Mesothelial cell of epicardium (in vitro differentiated cells): ENCODE measurements at regions not wholly inside any gene's neighbourhood (a gene's known extent, or its start where the extent isn't known, plus 50 kb on each side); places are given as distances from the start of the nearest gene placed in this dataset.

Source experiments
- DNase-seq, 2 experiments: peaks; one replicate each; pipeline ENCODE4 v3.0.0; 2021; ENCODE audit warnings: low spot score in 2 of 2; ENCODE audit not compliant: unreplicated experiment in 2 of 2
- H3K27ac Mint-ChIP-seq: 2 replicates; pipeline ENCODE4 v1.8.0; 2021; ENCODE audit warnings: mixed read lengths
- H3K27me3 Mint-ChIP-seq: 2 replicates; pipeline ENCODE4 v1.8.0; 2021; ENCODE audit warnings: low read depth, mixed read lengths
- H3K36me3 Mint-ChIP-seq: 2 replicates; pipeline ENCODE4 v1.8.0; 2021; ENCODE audit warnings: mixed read lengths
- H3K4me1 Mint-ChIP-seq: 2 replicates; pipeline ENCODE4 v1.8.0; 2021; ENCODE audit warnings: mixed read lengths
- H3K4me3 Mint-ChIP-seq: 2 replicates; pipeline ENCODE4 v1.8.0; 2021; ENCODE audit warnings: mild to moderate bottlenecking, moderate library complexity, mixed read lengths
- H3K9me3 Mint-ChIP-seq: 2 replicates; pipeline ENCODE4 v1.8.0; 2021; ENCODE audit warnings: mixed read lengths
- CTCF ChIP-seq: fragments of 200-600 bp; sonication (generic); IDR thresholded peaks from one replicate; pipeline ENCODE4 v1.5.0; 2021; ENCODE audit warnings: antibody characterized with exemption; ENCODE audit not compliant: unreplicated experiment

DNA sequence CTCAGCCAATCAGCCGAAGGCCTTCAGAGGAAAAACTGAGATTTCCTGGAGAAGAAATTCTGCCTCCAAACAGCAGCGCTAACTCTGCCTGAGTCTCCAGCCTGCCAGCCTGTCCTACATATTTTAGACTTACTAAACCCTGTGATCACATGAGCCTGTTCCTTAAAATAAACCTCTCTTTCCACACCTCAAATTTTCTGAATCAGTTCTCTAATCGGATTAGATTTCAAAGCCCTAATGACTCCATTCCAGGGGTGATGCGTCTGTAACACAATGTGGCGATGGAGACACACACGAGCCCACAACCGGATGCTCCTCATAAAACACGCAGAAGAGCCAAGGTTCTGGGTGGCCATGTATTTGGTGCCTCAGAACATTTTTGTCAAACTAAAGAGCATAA, 1371.2 kb downstream of the BRD1 start:
- no peak overlapping the region for H3K27ac Mint-ChIP-seq
- no peaks in the 10 kb centered on the region for H3K36me3 Mint-ChIP-seq
- H3K4me1 Mint-ChIP-seq = no peaks in the 10 kb centered on the region
- H3K27me3 Mint-ChIP-seq = peaks cover 15% of the 10 kb centered on the region
- H3K4me3 Mint-ChIP-seq = no peak overlapping the region
- DNase-seq = no peak
- TF ChIP-seq CTCF = no peak
- H3K9me3 Mint-ChIP-seq = no peaks in the 10 kb centered on the region

DNA sequence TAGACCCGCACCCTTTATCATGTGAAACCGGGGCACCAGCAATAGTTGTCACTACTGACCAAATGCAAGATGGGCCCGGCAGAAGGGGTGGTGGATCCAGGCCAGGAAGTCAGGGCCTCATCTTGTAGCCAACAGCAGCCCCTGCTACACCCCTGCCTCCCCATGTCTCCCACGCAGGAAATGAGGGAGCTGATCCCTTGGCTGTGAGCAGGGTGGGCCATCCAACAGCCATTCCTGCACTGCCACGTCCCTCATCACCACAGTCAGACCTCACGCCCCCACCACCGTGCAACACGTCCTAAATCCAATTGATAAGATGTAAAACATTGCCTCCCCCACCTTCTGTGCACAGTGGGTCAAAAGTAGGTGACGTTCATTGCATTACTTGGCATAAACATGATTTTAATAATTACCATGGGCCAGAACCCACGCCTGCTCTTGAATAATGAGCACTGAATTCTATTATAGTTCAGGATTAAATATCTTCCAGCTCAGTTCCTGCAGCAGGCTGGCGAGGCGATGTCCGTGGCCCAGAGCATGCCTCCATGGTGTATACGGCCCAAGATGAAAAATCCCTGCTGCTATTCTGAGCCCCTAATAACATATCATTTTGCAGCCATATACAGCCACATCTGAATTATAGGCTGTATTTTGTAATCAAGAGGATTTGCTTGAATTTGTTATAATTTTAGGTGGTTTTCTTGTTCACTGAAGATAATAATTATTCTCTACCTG, 1373.8 kb downstream of the BRD1 start:
- DNase-seq = no peak
- H3K36me3 Mint-ChIP-seq = no peaks in the 10 kb centered on the region
- H3K9me3 Mint-ChIP-seq = no peaks in the 10 kb centered on the region
- no peak overlapping the region for H3K4me3 Mint-ChIP-seq
- H3K27ac Mint-ChIP-seq = no peak overlapping the region
- TF ChIP-seq CTCF = no peak
- peaks cover 4% of the 10 kb centered on the region for H3K27me3 Mint-ChIP-seq
- H3K4me1 Mint-ChIP-seq = no peaks in the 10 kb centered on the region

DNA sequence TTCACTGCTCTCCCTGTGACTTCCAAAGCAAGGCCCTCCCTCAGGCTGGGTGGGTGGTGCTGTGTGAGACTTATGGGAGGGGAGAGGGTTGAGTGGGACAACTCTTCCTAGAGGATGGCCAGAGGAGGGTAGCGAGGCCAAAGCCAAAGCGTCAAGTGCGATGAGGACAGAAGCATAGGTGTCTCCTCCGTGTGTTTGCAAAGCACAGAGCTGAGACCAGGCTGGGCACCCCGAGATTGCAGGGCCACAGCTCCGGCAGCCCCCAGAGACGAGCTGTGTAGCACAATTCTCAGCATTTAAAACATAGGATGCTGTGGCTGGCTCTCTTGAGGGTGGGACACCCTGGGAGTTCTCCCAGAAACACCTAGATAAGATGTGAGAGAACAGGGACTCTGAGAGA, 1374.5 kb downstream of the BRD1 start:
- H3K36me3 Mint-ChIP-seq = no peaks in the 10 kb centered on the region
- TF ChIP-seq CTCF = no peak
- no peak overlapping the region for H3K27ac Mint-ChIP-seq
- no peak overlapping the region for H3K4me3 Mint-ChIP-seq
- peaks cover 4% of the 10 kb centered on the region for H3K27me3 Mint-ChIP-seq
- no peaks in the 10 kb centered on the region for H3K9me3 Mint-ChIP-seq
- DNase-seq = no peak
- no peaks in the 10 kb centered on the region for H3K4me1 Mint-ChIP-seq

DNA sequence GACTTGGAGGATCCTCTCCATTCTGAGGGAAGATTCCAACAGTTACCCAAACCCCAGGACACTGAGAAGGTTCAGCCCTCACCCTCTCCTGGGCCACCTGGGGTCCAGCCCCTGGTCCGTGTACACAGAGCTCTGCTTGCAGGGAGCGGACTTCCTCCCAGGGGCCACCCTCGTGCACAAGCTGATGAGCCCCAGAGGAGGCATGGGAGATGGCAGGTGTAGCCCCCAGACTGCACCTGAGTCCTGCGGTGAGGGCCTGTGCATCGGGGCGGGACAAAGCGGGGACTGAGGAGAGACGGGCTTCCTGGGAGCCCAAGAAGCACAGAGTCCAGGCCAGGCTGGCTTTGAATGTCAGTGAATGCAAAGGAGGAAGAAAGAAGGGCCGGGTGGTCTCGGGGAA, 1374.9 kb downstream of the BRD1 start:
- DNase-seq = no peak
- H3K27me3 Mint-ChIP-seq = peaks cover 4% of the 10 kb centered on the region
- no peaks in the 10 kb centered on the region for H3K36me3 Mint-ChIP-seq
- H3K27ac Mint-ChIP-seq = no peak overlapping the region
- no peak overlapping the region for H3K4me3 Mint-ChIP-seq
- TF ChIP-seq CTCF = no peak
- H3K4me1 Mint-ChIP-seq = no peaks in the 10 kb centered on the region
- H3K9me3 Mint-ChIP-seq = no peaks in the 10 kb centered on the region

GRCh38 chr22:48451891-48452290, 1375.8 kb downstream of the BRD1 start:
- H3K36me3 Mint-ChIP-seq = no peaks in the 10 kb centered on the region
- H3K4me1 Mint-ChIP-seq = no peaks in the 10 kb centered on the region
- peaks cover 4% of the 10 kb centered on the region for H3K27me3 Mint-ChIP-seq
- H3K9me3 Mint-ChIP-seq = no peaks in the 10 kb centered on the region
- no peak for TF ChIP-seq CTCF
- no peak overlapping the region for H3K27ac Mint-ChIP-seq
- no peak overlapping the region for H3K4me3 Mint-ChIP-seq
- no peak for DNase-seq
